GM12864 (cell line): ENCODE measurements at regions not wholly inside any gene's neighbourhood (a gene's known extent, or its start where the extent isn't known, plus 50 kb on each side); places are given as distances from the start of the nearest gene placed in this dataset.
"Not testable (repeated sequence)": the region's sequence is repeated elsewhere in the genome, so short reads cannot be mapped to it uniquely, and the experiment has no call there.

Experiments used
- DNase-seq: peaks from one replicate; pipeline ENCODE4 v3.0.0-alpha.2; 2011; ENCODE audit warnings: low read depth
- H3K4me3 ChIP-seq: 2 replicates; pipeline ENCODE4 v1.5.1; 2011; ENCODE audit warnings: mild to moderate bottlenecking, low read depth, low read length, control low read depth
- CTCF ChIP-seq: IDR thresholded peaks from 2 replicates; pipeline ENCODE4 v1.5.1; 2011; ENCODE audit warnings: low read depth, mild to moderate bottlenecking, moderate library complexity, low read length, control low read depth, inconsistent platforms; ENCODE audit errors: missing control alignments

- TF ChIP-seq CTCF: no peak
- no peak for DNase-seq
- H3K4me3 ChIP-seq: no peak overlapping the region
Measured at GRCh38 chr16:8127070-8127469, 463.2 kb downstream of the TMEM114 start.

- DNase-seq: no peak
- H3K4me3 ChIP-seq: no peak overlapping the region
- no peak for TF ChIP-seq CTCF
Measured at GRCh38 chr16:8126313-8126712, 464.0 kb downstream of the TMEM114 start.

GRCh38 chr16:8120001-8120400, 470.3 kb downstream of the TMEM114 start:
- no peak for TF ChIP-seq CTCF
- DNase-seq: no peak

GRCh38 chr16:8115814-8116213, 474.5 kb downstream of the TMEM114 start:
- TF ChIP-seq CTCF: no peak
- no peak for DNase-seq
- H3K4me3 ChIP-seq: no peak overlapping the region

More at GRCh38 chr16:8120001-8120400, 470.3 kb downstream of the TMEM114 start:
- no peak overlapping the region for H3K4me3 ChIP-seq

- not testable (repeated sequence) for H3K4me3 ChIP-seq, DNase-seq
Measured at GRCh38 chr16:8114941-8115340, 475.4 kb downstream of the TMEM114 start.

- no peak overlapping the region for H3K4me3 ChIP-seq
- TF ChIP-seq CTCF: no peak
- DNase-seq: no peak
Measured at GRCh38 chr16:8113843-8114242, 476.5 kb downstream of the TMEM114 start.

GRCh38 chr16:8110572-8111514, 479.5 kb downstream of the TMEM114 start:
- H3K4me3 ChIP-seq: no peak overlapping the region
- no peak for DNase-seq
- TF ChIP-seq CTCF: no peak
